RWPE1 (cell line): ENCODE measurements at regions not wholly inside any gene's neighbourhood (a gene's known extent, or its start where the extent isn't known, plus 50 kb on each side); places are given as distances from the start of the nearest gene placed in this dataset.

ENCODE experiments used
- CTCF ChIA-PET: fragments of 350-600 bp; sonication (Branson Sonifier 250); formaldehyde crosslinking; extraction: SDS; loops from one replicate; lab custom pipeline; 2021; lab: Yijun Ruan, JAX
- POLR2A ChIA-PET: fragments of 400-600 bp; formaldehyde crosslinking; extraction: SDS; loops from one replicate; lab custom pipeline; 2020; ENCODE audit warnings: antibody characterized with exemption; ENCODE audit not compliant: low non-redundant PET; lab: Yijun Ruan, JAX
- DNase-seq: peaks from one replicate; pipeline ENCODE4 v3.0.0; 2012; ENCODE audit warnings: low spot score
- H3K27ac ChIP-seq: fragments of 450-650 bp; 2 replicates; pipeline ENCODE4 v1.5.1; 2017
- TF ChIP-seq, protein P1 (sequence below): fragments of 450-650 bp; conservative IDR thresholded peaks from 2 replicates; pipeline ENCODE4 v1.5.1; 2017; ENCODE audit warnings: low read depth, mild to moderate bottlenecking

DNA sequence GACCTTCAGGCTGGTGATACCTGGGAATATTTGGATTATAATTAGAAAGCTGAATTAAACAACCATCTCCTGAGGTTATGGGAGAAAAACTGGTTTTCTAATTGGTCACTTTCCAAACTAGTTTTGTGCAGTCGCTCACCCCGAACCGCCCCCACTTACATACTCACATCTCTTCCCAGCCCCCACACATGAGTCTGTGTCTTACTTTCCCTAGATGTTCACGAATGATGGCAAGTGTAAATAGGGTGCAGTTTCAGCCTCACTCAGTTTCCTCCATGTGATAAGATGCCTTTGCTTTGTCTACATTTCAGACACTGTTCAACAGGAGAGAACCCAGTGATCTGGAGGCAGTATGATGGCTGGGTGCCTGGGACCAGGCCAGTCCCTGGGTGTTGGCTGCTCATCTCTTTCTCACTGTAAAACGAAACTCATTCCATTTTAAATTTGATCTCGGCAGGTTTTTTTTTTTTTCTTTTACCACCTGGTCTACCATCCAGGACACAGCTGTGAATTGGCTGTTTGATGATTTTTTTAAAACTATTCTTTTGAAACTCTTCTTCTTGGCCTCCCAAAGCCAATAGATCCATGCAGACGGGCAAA lies 164.3 kb upstream of the RAB4A start:
- POLR2A ChIA-PET: no interaction called here
- TF ChIP-seq, protein P1, sequence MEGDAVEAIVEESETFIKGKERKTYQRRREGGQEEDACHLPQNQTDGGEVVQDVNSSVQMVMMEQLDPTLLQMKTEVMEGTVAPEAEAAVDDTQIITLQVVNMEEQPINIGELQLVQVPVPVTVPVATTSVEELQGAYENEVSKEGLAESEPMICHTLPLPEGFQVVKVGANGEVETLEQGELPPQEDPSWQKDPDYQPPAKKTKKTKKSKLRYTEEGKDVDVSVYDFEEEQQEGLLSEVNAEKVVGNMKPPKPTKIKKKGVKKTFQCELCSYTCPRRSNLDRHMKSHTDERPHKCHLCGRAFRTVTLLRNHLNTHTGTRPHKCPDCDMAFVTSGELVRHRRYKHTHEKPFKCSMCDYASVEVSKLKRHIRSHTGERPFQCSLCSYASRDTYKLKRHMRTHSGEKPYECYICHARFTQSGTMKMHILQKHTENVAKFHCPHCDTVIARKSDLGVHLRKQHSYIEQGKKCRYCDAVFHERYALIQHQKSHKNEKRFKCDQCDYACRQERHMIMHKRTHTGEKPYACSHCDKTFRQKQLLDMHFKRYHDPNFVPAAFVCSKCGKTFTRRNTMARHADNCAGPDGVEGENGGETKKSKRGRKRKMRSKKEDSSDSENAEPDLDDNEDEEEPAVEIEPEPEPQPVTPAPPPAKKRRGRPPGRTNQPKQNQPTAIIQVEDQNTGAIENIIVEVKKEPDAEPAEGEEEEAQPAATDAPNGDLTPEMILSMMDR: no peak
- H3K27ac ChIP-seq: no peak overlapping the region
- no peak for DNase-seq
- CTCF ChIA-PET: no interaction called here

- no peak overlapping the region for H3K27ac ChIP-seq
- TF ChIP-seq, protein P1: no peak
- CTCF ChIA-PET: no interaction called here
- no peak for DNase-seq
- POLR2A ChIA-PET: no interaction called here
Measured at GRCh38 chr1:229107304-229107815, 163.6 kb upstream of the RAB4A start.

DNA sequence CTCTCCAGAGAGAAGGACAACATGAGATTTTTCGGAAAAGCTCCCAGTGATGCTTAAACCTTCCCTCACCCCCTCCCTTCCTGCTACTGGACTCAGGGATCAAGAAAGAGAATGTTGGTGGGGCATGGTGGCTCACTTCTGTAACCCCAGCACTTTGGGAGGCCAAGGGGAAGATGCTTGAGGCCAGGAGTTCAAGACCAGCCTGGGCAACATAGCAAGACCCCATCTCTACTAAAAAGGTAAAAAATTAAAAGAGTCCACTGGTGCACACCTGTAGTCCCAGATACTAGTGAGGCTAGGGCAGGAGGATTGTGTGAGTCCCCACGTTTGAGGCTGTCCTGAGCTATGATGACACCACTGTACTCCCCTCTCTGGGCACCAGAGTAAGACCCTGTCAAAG lies 162.9 kb upstream of the RAB4A start:
- no peak for DNase-seq
- no peak overlapping the region for H3K27ac ChIP-seq
- CTCF ChIA-PET: interaction anchor here (0.7 kb wide), 1 partner anchor 126 kb away, joined by 3 read pairs; no protein-coding TSS in a partner anchor
- POLR2A ChIA-PET: no interaction called here
- TF ChIP-seq, protein P1: no peak

DNA sequence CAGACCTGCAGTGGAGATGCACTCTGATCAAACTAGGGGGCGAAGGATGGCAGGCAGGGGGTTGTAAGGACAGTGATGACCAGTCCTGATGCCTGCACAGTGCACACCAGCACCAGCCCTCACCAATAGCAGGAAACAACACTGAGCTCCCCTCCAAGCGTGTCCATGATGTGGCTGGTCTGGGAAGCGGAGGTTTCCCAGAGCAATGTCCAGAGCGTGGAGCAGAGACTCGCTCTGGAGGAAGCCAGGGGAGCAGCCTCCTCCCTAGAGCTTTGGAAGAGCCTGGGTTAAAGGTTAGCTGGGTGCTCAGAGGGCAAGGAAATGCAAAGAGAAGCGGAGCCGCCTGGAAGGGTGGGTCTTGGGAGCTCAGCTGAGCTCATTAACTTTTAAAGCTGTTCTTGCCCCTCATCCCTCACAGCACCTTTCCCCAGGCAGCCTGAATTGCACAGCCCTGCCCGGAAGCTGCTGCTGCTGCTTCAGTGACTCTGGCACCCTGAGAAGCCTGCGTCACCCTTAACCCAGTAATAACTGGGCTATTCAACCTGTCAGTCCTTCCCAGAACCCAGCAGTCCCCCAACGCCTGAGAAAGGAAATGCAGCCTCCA lies 162.2 kb upstream of the RAB4A start:
- no peak for DNase-seq
- TF ChIP-seq, protein P1: no peak
- ChIA-PET CTCF (no interaction called here), POLR2A (no interaction called here)
- H3K27ac ChIP-seq: no peak overlapping the region

DNA sequence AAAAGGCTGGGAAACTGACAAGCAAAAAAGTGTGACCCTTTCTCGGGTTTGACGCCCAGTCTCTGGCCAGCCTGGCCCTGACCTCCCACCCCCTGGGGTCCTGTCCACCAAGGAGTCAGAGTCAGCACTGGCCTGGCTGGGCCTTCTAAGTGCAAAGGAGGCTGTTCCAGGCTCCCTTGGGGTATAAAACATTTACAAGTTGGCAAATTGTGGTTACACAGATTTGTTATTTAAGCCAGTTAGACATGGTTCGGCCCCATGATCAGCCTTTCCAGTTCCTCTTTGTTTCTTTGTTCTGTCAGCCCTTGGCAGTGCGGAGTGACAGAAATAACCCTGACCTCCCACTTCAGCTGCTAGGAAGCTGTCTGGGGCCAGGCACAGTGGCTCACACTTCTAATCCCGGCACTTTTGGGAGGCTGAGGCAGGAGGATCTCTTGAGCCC lies 161.6 kb upstream of the RAB4A start:
- TF ChIP-seq, protein P1: no peak
- ChIA-PET CTCF (no interaction called here), POLR2A (no interaction called here)

DNA sequence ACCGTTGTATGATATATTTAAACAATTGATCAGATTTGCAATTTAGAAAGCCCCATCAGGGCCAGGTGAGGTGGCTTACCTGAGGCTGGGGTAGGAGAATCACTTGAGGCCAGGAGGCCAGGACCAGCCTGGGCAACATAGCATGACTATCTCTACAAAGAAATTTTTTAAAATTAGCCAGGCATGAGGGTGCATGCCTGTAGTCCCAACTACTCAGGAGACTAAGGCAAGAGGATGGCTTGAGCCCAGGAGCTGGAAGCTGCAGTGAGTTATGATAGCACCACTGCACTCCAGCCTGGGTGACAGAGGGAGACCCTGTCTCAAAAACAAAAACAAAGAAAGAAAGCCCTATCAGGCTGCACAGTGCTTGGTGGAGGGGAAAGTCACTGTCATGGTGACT lies 159.9 kb upstream of the RAB4A start:
- no peak overlapping the region for H3K27ac ChIP-seq
- POLR2A ChIA-PET: no interaction called here
- DNase-seq: no peak
- TF ChIP-seq, protein P1: no peak
- CTCF ChIA-PET: interaction anchor here (0.5 to 0.6 kb wide), 2 partner anchors 105 to 158 kb away, joined by 3 read pairs; no protein-coding TSS in a partner anchor

More for the DNA sequence above, 161.6 kb upstream of the RAB4A start:
- no peak overlapping the region for H3K27ac ChIP-seq
- DNase-seq: no peak
